BJ (cell line): ENCODE measurements at regions not wholly inside any gene's neighbourhood (a gene's known extent, or its start where the extent isn't known, plus 50 kb on each side); places are given as distances from the start of the nearest gene placed in this dataset.

Experiments
- CTCF ChIA-PET: fragments of 350-600 bp; formaldehyde crosslinking; extraction: SDS; loops from one replicate; lab custom pipeline; 2021; ENCODE audit warnings: antibody characterized with exemption, inconsistent platforms; lab: Yijun Ruan, JAX
- POLR2A ChIA-PET: fragments of 300-600 bp; sonication (Branson Sonifier 250); formaldehyde crosslinking; extraction: SDS; loops from one replicate; lab custom pipeline; 2021; ENCODE audit warnings: antibody characterized with exemption; lab: Charles Lee
- DNase-seq: peaks from one replicate; pipeline ENCODE4 v3.0.0-alpha.2; 2011; ENCODE audit warnings: low read depth
- H3K27me3 ChIP-seq: 2 replicates; pipeline ENCODE4 v1.6.0; 2011; ENCODE audit warnings: low read length; ENCODE audit not compliant: control insufficient read depth, insufficient read depth
- H3K36me3 ChIP-seq: 2 replicates; pipeline ENCODE4 v1.5.1; 2011; ENCODE audit warnings: low read length; ENCODE audit not compliant: control insufficient read depth, insufficient read depth
- H3K4me3 ChIP-seq: 2 replicates; pipeline ENCODE4 v1.5.1; 2011; ENCODE audit warnings: low read depth, mild to moderate bottlenecking, control low read depth, low read length
- TF ChIP-seq, protein P1 (sequence below): IDR thresholded peaks from 2 replicates; pipeline ENCODE4 v1.5.1; 2011; ENCODE audit warnings: low read depth, mild to moderate bottlenecking, control low read depth, inconsistent platforms, low read length, moderate library complexity; ENCODE audit not compliant: insufficient read depth

DNA sequence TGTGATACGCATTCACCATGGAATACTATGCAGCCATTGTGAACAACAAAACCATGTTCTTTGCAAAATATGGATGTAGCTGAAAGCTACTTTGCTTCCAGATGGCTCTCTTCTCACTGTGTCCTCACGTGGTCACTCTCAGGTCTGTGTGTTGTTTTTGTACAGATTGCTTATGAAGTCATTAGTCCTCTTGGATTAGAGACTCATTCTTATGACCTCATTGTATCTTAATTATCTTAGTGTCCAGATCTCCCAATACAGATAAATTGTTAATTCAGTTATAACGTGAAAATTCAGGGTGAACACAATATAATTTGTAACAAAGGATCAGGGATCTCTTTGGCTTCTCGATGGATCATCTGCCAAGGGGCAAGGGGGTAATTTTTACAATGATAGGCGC lies 100.4 kb upstream of the TOP3B start:
- Histone ChIP-seq H3K27me3 (0 out of 2 replicates have a peak, but pooled peaks cover 5% of the 10 kb centered on the region), H3K36me3 (no peaks in the 10 kb centered on the region), H3K4me3 (no peak overlapping the region)
- TF ChIP-seq, protein P1, sequence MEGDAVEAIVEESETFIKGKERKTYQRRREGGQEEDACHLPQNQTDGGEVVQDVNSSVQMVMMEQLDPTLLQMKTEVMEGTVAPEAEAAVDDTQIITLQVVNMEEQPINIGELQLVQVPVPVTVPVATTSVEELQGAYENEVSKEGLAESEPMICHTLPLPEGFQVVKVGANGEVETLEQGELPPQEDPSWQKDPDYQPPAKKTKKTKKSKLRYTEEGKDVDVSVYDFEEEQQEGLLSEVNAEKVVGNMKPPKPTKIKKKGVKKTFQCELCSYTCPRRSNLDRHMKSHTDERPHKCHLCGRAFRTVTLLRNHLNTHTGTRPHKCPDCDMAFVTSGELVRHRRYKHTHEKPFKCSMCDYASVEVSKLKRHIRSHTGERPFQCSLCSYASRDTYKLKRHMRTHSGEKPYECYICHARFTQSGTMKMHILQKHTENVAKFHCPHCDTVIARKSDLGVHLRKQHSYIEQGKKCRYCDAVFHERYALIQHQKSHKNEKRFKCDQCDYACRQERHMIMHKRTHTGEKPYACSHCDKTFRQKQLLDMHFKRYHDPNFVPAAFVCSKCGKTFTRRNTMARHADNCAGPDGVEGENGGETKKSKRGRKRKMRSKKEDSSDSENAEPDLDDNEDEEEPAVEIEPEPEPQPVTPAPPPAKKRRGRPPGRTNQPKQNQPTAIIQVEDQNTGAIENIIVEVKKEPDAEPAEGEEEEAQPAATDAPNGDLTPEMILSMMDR = no peak
- no peak for DNase-seq
- ChIA-PET CTCF (interaction anchor here (1.4 kb wide), 1 partner anchor 12 kb away, joined by 4 read pairs; no protein-coding TSS in a partner anchor), POLR2A (no interaction called here)

DNA sequence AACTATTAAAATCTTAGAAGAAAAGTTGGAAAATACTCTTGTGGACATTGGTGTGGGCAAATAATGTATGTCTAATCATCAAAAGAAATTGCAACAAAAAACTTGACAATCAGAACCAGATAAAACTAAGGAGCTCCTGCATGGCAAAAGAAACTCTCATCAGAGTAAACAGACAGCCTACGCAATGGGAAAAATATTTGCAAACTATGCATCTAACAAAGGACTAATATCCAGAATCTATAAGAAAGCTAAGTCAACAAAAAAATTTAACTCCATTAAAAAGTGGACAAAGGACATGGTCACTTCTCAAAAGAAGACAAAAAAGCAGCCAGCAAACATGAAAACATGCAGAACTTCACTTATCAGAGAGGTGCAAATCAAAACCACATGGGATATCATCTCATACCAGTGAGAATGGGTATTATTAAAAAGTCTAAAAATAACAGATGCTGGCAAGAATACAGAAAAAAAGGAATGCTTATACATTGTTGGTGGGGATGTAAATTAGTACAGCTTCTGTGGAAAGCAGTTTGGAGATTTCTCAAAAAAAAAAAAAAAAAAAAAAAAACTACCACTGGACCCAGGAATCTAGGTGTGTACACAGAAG lies 99.7 kb upstream of the TOP3B start:
- Histone ChIP-seq H3K27me3 (0 out of 2 replicates have a peak, but pooled peaks cover 5% of the 10 kb centered on the region), H3K36me3 (no peaks in the 10 kb centered on the region), H3K4me3 (no peak overlapping the region)
- POLR2A ChIA-PET = no interaction called here
- CTCF ChIA-PET = interaction anchor here (1.4 kb wide), 1 partner anchor 11 kb away, joined by 4 read pairs; no protein-coding TSS in a partner anchor
- DNase-seq = no peak
- TF ChIP-seq, protein P1 = no peak

DNA sequence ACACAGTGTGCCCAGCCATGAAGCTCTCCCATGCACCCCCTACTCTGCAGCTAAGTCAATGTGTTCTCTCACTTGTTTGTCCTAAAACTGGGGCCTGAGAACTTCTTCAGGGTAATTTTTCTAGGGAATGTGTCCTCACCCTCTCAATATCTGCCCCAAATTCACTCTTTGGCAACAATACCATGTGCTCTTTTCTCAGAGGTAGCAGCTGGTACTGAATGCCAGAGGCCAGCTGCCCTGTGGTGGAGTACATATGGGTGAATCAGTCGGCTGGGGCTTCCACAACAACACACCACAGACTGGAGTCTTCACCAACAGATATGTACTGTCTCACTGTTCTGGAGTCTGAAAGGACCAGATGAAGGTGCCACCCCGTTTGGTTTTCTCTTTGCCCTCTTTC lies 97.7 kb upstream of the TOP3B start:
- CTCF ChIA-PET = no interaction called here
- no peak for DNase-seq
- H3K36me3 ChIP-seq = no peaks in the 10 kb centered on the region
- H3K27me3 ChIP-seq = 0 out of 2 replicates have a peak, but pooled peaks cover 5% of the 10 kb centered on the region
- POLR2A ChIA-PET = no interaction called here
- TF ChIP-seq, protein P1 = no peak
- no peak overlapping the region for H3K4me3 ChIP-seq

DNA sequence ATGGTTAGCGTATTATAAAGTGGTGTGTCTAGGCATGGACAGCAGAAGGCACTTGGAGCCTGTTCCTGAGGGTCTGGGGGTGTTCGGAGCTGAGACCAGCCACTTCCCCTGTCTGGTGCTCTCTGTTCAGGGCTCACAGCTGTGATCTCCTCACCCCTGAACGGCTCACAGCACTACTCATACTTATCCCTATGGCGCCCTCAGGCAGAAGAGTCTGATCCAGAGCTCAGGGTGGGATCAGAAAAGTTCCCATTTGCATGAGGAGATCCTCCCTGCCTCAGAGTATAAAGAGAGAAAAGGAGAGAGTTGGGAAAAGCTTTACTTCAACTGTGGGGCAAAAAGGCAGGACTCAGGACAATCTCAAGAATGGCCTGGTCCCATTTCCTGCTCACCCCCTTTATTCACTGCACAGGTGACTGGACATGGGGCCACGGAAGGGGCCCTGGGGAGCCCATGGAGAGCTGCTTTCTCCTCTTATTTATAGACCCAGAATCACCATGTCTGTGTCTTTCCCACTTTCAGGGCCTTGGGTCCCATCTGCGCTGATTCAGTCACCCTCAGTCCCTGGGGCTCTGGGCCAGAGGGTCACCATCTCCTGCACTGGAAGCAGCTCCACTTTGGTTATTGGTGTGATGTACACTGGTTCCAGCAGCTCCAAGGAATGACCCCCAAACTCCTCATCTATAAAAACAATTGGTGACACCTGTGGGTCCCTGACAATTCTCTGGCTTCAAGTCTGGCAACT lies 97.0 kb upstream of the TOP3B start:
- no peak for DNase-seq
- TF ChIP-seq, protein P1 = no peak
- CTCF ChIA-PET = no interaction called here
- no peak overlapping the region for H3K4me3 ChIP-seq
- POLR2A ChIA-PET = no interaction called here
- peaks cover 5% of the 10 kb centered on the region; the same call in 1 of the 2 replicates for H3K27me3 ChIP-seq
- no peaks in the 10 kb centered on the region for H3K36me3 ChIP-seq

DNA sequence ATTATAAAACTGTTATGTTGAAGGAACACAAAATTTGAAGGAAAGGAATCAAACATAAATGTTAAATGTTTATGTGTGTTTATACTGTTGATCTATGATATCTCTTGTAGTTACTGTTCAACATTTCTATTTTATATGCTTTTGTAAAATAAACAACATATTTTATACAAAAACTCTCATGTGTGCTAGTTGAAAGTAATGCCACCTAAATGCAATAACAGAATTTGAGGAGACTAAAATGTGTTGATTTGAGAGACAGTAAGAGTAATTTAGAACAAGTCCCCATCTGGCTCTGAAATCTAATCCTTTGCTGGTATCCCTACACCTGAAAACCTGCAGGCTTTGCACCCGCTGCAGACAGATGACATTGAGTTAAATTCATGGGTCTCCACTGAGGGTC lies 95.7 kb upstream of the TOP3B start:
- Histone ChIP-seq H3K36me3 (no peaks in the 10 kb centered on the region), H3K27me3 (peaks cover 9% of the 10 kb centered on the region), H3K4me3 (no peak overlapping the region)
- ChIA-PET CTCF (no interaction called here), POLR2A (no interaction called here)
- DNase-seq = no peak
- TF ChIP-seq, protein P1 = no peak
